Uterus (tissue), 3 donors: ENCODE measurements at regions not wholly inside any gene's neighbourhood (a gene's known extent, or its start where the extent isn't known, plus 50 kb on each side); places are given as distances from the start of the nearest gene placed in this dataset.

ENCODE experiments used
- DNase-seq, 2 donors: peaks; one replicate each; pipeline ENCODE4 v3.0.0-alpha.2; 2019 to 2020
- H3K27ac ChIP-seq, 2 donors: fragments of 200-600 bp; sonication (generic); 1 replicate in 1 of 2; 2 replicates in 1 of 2; pipeline ENCODE4 v1.5.1; 2016 to 2018
- H3K27me3 ChIP-seq, 2 donors: fragments of 200-600 bp; sonication (generic); one replicate each; pipeline ENCODE4 v1.5.1; 2018 to 2019; ENCODE audit warnings: control low read depth in 1 of 2
- H3K36me3 ChIP-seq, 2 donors: fragments of 200-600 bp; sonication (generic); one replicate each; pipeline ENCODE4 v1.5.1; 2019; ENCODE audit warnings: control low read depth in 1 of 2
- H3K4me1 ChIP-seq, 2 donors: fragments of 200-600 bp; sonication (generic); one replicate each; pipeline ENCODE4 v1.5.1; 2018 to 2019; ENCODE audit warnings: control low read depth in 1 of 2
- H3K4me3 ChIP-seq, 2 donors: fragments of 200-600 bp; sonication (generic); 1 replicate in 1 of 2; 2 replicates in 1 of 2; pipeline ENCODE4 v1.5.1; 2018 to 2019; ENCODE audit warnings: mild to moderate bottlenecking in 1 of 2
- H3K9me3 ChIP-seq, 2 donors: fragments of 200-600 bp; sonication (generic); one replicate each; pipeline ENCODE4 v1.5.1; 2019; ENCODE audit warnings: control low read depth in 1 of 2
- CTCF ChIP-seq, 4 experiments: fragments of 200-600 bp in 2 of 4; fragments of 450-650 bp in 2 of 4; sonication (generic) in 2 of 4; IDR thresholded peaks; one replicate each; pipeline ENCODE4 v1.5.1; 2016 to 2019; ENCODE audit warnings: antibody characterized with exemption in 4 of 4, mild to moderate bottlenecking in 2 of 4, moderate library complexity in 1 of 4
- POLR2A ChIP-seq, 2 donors: fragments of 450-650 bp; IDR thresholded peaks; one replicate each; pipeline ENCODE4 v1.6.1; 2016; ENCODE audit warnings: antibody characterized with exemption in 2 of 2, mild to moderate bottlenecking in 1 of 2, moderate library complexity in 1 of 2
- intact Hi-C: fragments of 100-400 bp; cut with DNase I; formaldehyde crosslinking; loops from one replicate; pipeline ENCODE4 v1.15.1; 2023; ENCODE audit warnings: low total_unique reads
- donor health status: DM: yes; HTN: yes; CAD: no.

GRCh38 chrX:68923147-68923546 lies 94.3 kb downstream of the EFNB1 start:
- no peak for DNase-seq
- Histone ChIP-seq H3K27me3 (no peaks in the 10 kb centered on the region), H3K36me3 (no peaks in the 10 kb centered on the region), H3K4me1 (no peaks in the 10 kb centered on the region), H3K27ac (no peak overlapping the region), H3K4me3 (no peak overlapping the region), H3K9me3 (no peaks in the 10 kb centered on the region)
- TF ChIP-seq CTCF (IDR thresholded peaks at IDR 0.05) (no peak), POLR2A (IDR thresholded peaks at IDR 0.05) (no peak)
- intact Hi-C loops, result no loop called here

GRCh38 chrX:68922013-68922412 lies 93.2 kb downstream of the EFNB1 start:
- H3K4me3 ChIP-seq, result no peak overlapping the region
- H3K27ac ChIP-seq, result no peak overlapping the region
- H3K27me3 ChIP-seq, result no peaks in the 10 kb centered on the region
- H3K4me1 ChIP-seq, result no peaks in the 10 kb centered on the region
- DNase-seq, result no peak
- no peak for TF ChIP-seq CTCF (IDR thresholded peaks at IDR 0.05)
- no peak for TF ChIP-seq POLR2A (IDR thresholded peaks at IDR 0.05)
- intact Hi-C loops, result no loop called here
- H3K36me3 ChIP-seq, result no peaks in the 10 kb centered on the region
- no peaks in the 10 kb centered on the region for H3K9me3 ChIP-seq

- no peaks in the 10 kb centered on the region for H3K4me1 ChIP-seq
- intact Hi-C loops, result no loop called here
- no peaks in the 10 kb centered on the region for H3K36me3 ChIP-seq
- H3K9me3 ChIP-seq, result no peaks in the 10 kb centered on the region
- no peak overlapping the region for H3K27ac ChIP-seq
- DNase-seq, result peak; percentile 31 to 50
- no peak overlapping the region for H3K4me3 ChIP-seq
- TF ChIP-seq POLR2A (IDR thresholded peaks at IDR 0.05) (no peak), CTCF (IDR thresholded peaks at IDR 0.05) (no peak)
- no peaks in the 10 kb centered on the region for H3K27me3 ChIP-seq
Measured at GRCh38 chrX:68920561-68920960, 91.7 kb downstream of the EFNB1 start.

GRCh38 chrX:68919707-68920106 lies 90.9 kb downstream of the EFNB1 start:
- DNase-seq, result no peak
- H3K27ac ChIP-seq, result no peak overlapping the region
- no peaks in the 10 kb centered on the region for H3K4me1 ChIP-seq
- intact Hi-C loops, result no loop called here
- no peaks in the 10 kb centered on the region for H3K36me3 ChIP-seq
- no peak overlapping the region for H3K4me3 ChIP-seq
- H3K27me3 ChIP-seq, result no peaks in the 10 kb centered on the region
- TF ChIP-seq CTCF (IDR thresholded peaks at IDR 0.05), result no peak
- TF ChIP-seq POLR2A (IDR thresholded peaks at IDR 0.05), result no peak
- no peaks in the 10 kb centered on the region for H3K9me3 ChIP-seq

- H3K27ac ChIP-seq, result no peak overlapping the region
- TF ChIP-seq CTCF (IDR thresholded peaks at IDR 0.05) (no peak), POLR2A (IDR thresholded peaks at IDR 0.05) (no peak)
- no peaks in the 10 kb centered on the region for H3K4me1 ChIP-seq
- DNase-seq, result no peak
- H3K36me3 ChIP-seq, result no peaks in the 10 kb centered on the region
- H3K9me3 ChIP-seq, result no peaks in the 10 kb centered on the region
- intact Hi-C loops, result no loop called here
- H3K27me3 ChIP-seq, result no peaks in the 10 kb centered on the region
- no peak overlapping the region for H3K4me3 ChIP-seq
Measured at GRCh38 chrX:68918202-68918601, 89.4 kb downstream of the EFNB1 start.
